Activated T-helper 1 cell treated with anti-CD3 and anti-CD28 coated beads, Interleukin-2, amount 50 U/mL, for 16 hours (primary cell): ENCODE measurements at regions not wholly inside any gene's neighbourhood (a gene's known extent, or its start where the extent isn't known, plus 50 kb on each side); places are given as distances from the start of the nearest gene placed in this dataset.

ENCODE experiments used
- DNase-seq, 2 donors: peaks; one replicate each; pipeline ENCODE4 v3.0.0-alpha.2; 2020; ENCODE audit warnings: low read depth in 1 of 2, low spot score in 1 of 2

DNA sequence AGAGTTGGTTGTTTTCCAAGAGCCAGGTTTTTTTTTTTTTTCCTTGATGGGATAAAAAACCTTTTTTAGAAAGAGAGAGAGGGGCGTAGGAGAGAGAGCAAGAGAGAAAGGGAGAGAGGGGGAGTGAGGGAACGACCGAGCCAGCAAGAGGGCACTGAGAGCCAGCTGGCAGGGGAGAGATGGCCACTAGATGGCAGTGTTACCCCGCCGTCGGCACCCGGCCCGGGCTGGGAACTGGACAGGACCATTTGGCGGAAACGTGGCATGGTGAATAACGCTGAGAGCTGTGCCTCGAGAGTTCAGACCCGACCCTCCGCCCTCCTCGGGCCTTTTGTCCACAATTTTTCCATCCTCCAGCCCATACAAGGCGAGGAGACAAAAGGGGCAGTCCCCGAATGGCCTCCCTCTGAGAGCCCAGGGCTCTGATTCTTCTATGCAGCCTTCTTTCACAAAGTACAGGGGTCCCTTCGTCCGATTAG, 286.7 kb upstream of the VRK2 start:
- peak; percentile 50 to 58 for DNase-seq

DNA sequence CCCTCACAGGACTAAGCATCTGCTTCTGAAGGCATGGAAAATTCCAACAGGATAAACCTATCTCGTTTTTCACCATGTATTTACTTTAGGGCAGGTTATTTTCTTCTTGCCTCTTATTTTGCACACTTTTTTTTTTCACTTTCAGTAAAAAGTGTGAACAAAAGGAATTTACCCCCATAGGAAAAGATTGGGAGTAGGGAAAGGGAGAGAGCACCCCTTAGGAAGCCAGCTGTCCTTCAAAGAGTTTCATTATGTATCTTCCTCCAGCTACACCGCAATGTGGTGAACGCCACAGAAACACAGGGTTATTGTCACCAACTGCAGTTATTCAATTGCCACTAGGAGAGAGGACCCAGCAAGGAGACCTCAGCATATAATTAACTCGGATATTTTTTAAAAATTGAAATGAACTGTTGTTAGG, 286.2 kb upstream of the VRK2 start:
- DNase-seq, result no peak

DNA sequence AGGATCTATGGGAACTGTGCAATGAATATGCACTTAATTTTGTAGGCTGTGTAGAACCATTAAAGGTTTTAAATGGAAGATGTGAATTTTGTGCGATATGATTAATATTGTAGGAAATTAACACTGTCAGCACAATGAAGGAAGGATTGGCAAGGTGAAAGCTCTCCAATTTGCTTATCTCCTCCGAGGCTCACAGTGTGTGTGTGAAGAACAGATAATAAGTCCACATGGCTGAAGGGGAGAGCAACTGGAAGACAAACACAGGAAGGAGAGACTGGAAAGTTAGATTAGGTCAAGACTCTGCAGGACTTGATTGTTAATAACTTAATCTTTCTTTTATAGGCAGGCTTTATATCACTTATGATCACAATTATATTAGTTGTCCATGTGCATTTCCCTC, 269.7 kb upstream of the VRK2 start:
- DNase-seq, result no peak

DNA sequence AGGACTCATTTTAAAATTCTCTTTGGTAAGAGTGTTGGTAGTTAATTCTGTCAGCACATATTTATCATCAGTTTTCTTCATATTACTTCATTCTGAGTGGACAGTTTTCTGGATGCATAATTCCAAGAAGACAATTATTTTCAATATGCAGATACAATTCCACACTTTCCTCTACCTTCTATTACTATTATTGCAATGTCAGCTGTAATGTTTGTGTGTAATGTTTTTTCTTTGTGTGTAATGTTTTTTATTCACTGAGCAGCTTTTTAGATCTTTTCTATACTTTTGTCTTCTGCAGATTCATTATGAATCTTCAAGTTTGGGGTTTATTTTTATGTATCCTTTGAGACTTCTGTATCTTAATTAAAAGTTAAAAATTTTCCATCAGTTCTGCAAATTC, 264.0 kb upstream of the VRK2 start:
- no peak for DNase-seq

DNA sequence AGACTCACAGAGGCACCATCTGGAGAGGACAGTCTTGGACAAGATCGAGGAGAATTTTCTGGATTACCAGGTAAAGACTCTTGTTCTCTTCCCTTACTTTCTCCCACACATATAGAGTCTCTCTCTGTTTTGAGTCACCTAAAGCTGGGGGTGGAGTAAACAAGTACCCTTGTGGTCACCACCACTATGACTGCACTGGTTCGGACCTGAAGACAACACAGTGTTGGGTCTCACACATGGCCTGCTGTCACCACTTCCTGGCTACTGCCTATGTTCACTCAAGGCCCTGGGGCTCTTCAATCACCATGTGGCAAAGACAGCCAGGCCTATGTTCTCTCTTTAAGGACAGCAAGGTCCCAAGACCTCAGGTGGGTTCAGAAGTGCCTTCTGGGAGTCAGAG, 253.3 kb upstream of the VRK2 start:
- no peak for DNase-seq

DNA sequence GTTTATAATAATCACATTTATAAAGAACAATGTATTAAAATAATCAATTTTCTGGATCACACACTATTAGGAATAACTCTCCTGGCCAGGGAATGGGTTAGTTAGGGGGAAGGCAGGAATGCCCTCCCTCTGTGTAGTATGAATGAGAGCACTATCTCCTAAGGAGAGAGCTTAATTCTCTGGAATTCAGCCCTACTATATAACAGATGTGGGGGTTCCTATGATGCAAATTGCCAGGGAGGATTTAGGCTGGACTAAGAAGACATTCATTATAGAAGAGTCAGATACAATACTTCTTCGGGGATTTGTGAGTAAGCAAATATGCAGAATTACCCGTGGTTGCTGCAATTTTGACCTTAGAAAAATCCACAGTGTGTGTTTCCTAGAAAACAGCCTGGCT, 250.1 kb upstream of the VRK2 start:
- DNase-seq, result no peak

DNA sequence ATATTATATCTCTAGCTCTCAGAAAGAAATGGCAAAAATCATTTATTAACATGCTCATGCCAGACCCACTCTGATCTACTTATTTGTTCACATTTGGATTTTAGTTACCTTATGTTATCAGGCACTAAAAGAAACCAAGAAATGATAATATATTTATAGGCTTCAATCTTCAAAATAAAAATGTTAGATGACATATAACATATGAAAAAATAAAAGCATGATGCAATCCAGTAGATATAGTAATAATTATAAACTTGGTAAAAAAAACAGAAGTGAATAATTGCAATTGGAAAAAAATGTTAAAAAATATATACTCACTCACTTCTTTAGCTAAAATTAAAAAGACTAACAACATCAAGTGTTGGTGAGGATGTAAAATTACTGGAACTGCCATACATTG, 248.3 kb upstream of the VRK2 start:
- DNase-seq, result no peak

DNA sequence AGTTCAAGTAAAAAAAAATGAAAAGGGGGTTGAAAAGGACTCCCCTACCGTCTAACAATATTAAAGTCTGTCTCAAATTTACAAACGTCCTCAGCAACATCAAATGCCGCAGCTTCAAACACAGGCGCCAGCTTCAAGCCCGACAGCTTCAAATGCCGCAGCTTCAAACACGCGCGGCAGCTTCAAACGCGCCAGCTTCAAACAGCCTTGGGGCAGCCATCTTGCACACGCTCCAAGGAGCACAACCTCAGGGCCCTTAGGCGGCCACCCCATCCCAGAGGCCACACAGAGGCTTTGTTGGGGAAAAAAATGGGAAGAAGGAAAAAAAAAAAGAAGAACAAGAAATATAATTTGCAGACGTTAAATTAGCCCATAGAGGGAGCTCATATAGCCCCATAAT, 244.4 kb upstream of the VRK2 start:
- no peak for DNase-seq

DNA sequence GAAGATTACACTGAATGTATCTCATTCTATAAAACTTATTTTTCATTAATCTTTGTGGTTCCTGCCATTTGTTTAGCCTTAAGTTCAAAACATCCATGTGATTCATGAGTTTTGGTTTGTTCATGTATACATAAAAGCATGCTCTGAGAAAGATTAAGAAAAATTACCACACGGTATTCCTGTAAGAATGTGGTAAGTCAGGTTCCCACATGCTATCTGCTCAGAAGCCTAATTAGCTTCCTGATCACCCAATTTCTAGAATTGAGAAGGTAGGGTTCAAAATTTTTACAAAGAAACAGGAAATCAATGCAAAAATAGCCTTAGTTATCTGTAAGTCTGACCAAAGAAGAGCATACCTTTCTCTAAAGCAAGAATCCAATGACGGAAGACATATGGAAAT, 241.6 kb upstream of the VRK2 start:
- no peak for DNase-seq

DNA sequence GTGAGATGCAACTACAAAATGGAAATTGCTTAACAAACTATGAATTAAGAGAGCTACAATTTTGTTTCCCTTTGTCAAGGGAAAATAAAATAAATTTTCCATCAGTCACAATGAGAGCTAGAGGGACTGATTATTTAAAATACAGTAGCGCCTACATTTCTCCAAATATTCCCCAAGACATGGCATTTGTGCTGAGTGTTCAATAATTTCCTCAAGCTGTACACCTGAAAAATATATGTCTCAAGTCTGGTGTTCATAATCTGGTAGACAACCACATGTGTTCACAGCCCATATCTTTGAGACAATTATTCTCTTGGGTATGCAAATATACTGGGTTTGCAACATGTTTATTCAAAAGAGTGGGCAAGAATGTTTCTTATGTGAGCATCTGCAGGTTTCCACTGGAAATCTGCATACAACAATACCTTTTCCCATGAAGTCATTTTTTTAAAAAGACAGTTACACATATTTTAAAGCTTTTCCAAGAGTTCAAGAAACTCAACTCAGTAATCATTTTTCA, 240.1 kb upstream of the VRK2 start:
- DNase-seq, result no peak

DNA sequence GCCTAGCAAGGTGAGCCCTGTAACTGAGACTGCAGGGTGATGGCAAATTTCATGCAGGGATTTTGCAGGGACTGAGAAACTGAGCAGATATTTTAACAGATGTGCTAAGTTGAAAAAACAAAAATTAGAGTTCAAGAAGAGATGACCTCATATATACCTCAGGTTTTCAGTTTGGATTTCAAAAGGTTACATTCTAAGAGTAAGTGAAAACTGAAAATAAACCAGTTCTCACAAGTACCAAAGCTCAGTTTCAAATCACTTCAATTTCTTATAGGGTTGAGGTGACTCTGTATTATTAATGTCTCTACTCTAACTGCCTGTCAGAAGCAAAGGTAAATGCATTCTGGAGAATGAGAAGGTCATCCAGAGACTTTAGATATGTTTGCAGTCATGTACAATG, 237.4 kb upstream of the VRK2 start:
- no peak for DNase-seq

DNA sequence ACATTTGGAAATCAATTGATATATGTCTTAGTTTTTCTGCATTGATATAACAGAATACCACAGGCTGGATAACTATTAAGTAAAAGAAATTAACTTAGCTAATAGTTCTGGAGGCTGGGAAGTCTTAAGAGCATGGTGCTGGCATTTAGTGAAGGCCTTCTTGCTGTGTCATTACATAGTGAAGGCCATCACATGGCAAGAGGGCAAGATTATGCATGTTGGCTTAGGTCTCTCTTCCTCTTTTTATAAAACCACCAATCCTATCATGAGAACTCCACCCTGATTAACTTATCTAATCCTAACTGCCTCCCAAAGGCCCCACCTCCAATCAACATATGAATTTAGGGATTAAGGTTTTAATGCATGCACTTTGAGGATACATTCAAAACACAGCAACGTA, 225.5 kb upstream of the VRK2 start:
- no peak for DNase-seq

DNA sequence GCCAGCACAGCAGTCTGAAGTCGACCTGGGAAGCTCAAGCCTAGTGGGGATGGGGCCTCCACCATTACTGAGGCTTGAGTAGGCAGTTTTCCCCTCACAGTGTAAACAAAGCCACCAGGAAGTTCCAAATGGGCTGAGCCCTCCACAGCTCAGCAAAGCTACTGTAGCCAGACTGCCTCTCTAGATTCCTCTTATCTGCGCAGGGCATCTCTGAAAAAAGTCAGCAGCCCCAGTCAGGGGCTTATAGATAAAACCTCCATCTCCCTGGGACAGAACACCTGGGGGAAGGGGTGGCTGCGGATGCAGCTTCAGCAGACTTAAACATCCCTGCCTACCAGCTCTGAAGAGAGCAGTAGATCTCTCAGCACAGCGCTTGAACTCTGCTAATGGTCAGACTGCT, 218.4 kb upstream of the VRK2 start:
- no peak for DNase-seq

DNA sequence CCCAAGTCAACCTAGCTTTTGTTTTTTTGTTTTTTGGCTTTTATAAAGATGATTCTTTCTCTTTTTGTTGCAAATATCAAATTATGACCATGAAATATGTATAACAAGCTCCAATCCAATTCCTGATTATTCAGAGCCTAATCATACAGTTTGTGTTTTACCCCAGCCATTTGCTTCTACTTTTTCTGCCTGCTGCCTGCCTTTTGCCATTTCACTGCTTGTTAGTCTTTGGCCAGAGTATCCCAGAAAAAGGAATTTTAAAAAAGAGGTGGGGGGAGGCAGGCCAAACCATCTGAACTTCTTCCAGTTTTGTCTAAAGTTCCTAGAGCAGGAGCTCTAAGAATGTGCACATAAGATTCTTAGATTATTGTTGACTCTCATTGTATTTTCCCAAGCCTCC, 211.9 kb upstream of the VRK2 start:
- DNase-seq, result no peak

DNA sequence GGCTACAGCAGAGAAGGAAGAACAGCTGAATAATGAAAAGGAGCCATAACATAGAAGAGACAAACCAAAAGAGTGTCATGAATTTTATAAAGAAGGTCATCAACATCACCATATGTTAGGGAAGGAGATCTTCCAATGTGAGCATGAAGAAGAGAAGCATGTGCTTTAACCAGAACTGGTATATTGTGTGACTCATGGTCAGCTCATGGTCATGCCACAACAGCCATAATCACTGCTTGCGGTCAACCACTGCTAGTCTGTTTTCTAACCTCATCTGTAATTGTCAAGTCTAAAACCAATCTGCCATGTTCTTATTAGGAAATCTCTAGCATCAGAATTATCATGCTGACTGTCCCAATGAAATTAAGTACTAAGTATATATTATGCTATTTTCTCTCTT, 204.1 kb upstream of the VRK2 start:
- no peak for DNase-seq

DNA sequence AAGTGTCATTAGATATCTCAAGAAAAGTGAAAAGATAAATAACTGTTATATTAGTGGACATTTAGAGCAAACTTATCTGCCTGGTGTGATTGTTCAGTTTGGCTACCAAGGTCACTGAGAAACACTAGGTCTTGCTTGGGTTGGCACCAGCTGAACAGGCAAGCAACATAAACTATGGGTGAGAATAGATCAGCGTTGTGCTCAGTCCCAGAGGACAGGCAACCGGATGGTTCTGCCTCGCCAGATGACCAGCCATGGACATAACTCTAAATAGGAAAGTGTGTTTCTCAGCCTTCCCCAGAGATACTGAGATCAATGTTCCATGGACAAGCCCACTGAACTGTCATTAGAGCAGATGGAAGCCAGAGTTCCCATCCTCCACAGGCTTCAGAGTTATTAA, 203.4 kb upstream of the VRK2 start:
- no peak for DNase-seq

DNA sequence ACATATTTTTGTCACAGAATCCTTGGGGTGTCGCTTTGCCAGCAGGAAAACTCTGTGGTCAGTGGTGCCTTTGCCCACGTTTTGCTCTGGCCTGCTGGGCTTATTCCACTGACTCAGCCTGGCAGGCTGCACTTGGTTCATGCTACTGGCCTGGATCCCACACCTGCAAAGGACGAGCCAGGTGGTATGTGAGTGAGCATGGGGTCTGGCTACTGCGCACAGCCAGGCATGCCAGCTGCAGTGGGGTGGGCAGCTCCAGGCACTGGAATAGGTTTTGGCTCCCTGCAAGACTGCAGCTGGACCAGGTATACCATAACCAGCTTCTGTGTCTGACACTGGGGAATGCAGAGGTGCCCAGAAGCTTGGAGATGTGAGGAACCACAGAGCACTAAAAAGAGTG, 197.9 kb upstream of the VRK2 start:
- no peak for DNase-seq

DNA sequence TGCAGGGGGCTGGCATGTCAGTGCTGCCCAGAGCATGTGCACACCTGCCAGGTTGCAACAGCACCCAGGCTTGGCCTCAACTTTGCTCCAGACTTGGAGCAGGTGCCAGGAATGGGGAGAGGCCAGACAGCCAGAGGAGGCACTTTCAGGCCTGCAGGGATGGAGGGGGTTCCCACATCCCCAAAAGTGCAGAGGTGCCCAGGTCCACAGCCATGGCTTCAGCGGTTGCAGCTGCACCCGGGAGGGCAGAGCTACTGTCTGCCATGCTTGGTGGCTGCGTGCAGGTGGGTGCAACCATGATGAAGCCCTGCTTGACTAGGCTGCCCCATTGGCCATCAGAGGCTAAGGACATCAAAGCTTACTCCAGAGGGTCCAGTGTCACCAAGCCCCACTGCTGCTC, 196.8 kb upstream of the VRK2 start:
- DNase-seq, result no peak

DNA sequence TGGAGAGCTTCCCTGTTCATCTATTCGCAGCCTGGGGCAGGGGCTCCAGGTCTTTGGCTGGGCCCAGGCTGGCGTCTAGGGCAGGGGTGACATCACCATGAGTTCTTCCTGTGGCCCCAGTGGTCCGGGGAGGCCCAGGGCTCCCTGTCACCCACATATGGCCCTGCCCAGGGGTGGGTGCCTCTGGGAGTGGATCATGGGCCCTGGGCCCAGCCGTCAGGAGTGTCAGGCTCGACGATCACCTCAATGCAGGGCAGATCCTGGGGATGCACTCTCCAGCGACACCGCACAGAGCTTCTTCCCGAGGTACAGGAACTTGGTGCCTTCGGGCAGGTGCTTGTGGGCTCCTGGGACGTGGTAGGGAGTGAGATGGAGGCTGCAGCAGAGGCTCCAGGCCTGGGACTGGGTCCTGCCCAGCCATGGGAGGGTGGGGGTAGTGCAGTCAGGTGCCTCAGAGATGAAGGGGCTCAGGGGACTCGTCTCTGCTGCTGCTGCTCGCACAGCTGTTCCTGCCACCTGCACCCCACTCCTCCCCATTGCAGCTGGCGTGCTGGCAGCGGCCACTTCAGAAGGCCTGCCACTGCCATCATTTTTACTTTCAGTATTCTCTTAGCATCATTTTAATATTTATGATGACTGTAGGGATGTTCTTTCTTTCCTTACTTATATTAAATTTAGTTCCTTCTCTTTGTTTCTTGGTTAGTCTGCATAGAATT, 196.0 kb upstream of the VRK2 start:
- no peak for DNase-seq

DNA sequence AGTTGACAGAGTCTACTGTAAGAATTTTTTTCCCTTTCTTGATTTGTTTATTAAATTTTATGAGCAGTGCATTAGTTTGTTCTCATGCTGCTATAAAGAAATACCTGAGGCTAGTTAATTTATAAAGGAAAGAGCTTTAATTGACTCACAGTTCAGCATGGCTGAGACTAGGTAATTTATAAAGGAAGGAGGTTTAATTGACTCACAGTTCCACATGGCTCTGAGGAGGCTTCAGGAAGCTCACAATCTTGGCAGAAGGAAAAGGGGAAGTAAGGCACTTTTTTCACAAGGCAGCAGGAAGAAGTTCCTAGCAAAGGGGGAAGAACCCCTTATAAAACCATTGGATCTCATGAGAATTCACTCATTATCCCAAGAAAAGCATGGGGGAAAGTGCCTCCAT, 191.4 kb upstream of the VRK2 start:
- DNase-seq, result no peak

DNA sequence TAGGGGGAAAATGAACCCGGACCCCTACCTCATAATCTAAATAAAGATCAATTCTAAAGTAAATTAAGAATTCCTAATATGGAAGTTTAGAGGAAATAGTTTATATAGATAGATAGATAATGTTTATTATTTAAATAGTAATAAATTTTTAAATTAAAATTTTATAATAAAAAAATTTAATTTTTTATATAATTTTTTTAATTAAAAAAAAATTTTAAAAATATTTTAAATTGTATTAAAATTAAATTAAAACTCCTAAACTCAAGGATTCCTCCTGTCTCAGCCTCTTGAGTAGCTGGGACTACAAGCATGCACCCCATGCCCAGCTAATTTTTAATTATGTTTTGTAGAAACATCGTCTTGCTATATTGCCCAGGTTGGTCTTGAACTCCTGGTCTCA, 186.9 kb upstream of the VRK2 start:
- no peak for DNase-seq

DNA sequence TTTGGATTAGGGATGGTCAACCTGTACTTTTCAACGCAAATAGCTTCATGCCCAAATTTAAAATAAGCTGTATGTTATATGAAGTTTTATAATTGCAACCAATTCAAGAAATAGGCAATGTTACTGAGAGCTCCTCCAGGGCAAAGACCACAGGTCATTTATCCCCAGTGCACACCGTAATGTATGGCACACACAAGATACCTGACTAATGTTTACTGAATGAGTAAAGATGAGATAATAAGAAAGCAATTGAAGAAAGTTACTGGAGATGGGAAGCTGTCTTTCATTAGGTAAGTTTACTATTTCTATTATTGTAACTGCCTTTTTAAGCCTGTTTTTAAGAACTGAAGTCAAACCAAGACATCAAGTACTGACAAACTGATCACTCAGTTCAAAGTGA, 184.5 kb upstream of the VRK2 start:
- no peak for DNase-seq

DNA sequence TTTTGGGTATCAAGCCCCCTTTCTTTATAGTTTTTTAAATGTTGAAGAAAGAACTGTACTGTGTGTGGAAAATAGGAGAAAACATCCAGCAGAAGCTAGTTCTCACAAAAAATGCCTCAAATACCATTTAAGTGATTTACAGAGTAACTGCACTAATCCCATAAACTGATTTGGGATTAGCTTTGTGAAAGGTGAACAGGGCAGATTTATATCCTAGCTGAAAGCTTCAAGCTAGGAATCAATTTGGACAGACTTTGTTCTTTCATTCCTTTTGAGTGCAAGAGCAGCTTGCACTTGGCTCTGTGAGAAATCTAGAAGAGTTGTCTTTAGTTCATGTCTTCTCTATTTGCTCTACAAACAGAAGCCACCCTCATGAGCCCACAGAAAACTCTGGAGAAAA, 183.9 kb upstream of the VRK2 start:
- no peak for DNase-seq
